C4-2B (cell line): ENCODE measurements at regions not wholly inside any gene's neighbourhood (a gene's known extent, or its start where the extent isn't known, plus 50 kb on each side); places are given as distances from the start of the nearest gene placed in this dataset.

ENCODE experiments used
- CTCF ChIP-seq: fragments of 450-650 bp; conservative IDR thresholded peaks from 2 replicates; pipeline ENCODE4 v1.5.1; 2017; ENCODE audit warnings: mild to moderate bottlenecking
- ZFX ChIP-seq: fragments of 450-650 bp; IDR thresholded peaks from 2 replicates; pipeline ENCODE4 v1.6.1; 2017

DNA sequence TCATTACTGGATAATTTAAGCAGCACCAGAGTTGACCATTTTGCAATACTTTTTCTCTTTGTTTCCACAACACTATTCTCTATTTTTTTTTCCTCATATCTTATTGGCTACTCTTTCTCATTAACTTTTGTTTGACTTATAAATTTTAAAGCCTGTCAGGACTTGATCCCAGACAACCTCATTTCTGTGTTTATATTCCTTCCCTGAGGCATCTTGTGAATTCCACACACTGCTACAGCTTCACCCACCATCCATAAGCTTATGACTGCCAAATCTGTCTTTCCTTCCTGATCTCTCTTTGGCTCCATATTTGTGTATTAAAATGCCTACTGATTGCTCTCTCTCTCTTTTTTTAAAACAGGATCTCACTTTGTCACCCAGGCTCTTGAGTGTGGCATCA, 124.6 kb upstream of the MBL2 start:
- TF ChIP-seq CTCF (no peak), ZFX (no peak)
